Esophagus muscularis mucosa (tissue), 4 donors: ENCODE measurements at regions not wholly inside any gene's neighbourhood (a gene's known extent, or its start where the extent isn't known, plus 50 kb on each side); places are given as distances from the start of the nearest gene placed in this dataset.

Source experiments
- CTCF ChIP-seq, 3 experiments: fragments of 200-600 bp in 2 of 3; fragments of 450-650 bp in 1 of 3; sonication (generic) in 2 of 3; IDR thresholded peaks; one replicate each; pipeline ENCODE4 v1.5.1; 2017 to 2019; ENCODE audit warnings: antibody characterized with exemption in 3 of 3, mild to moderate bottlenecking in 2 of 3, moderate library complexity in 1 of 3
- EP300 ChIP-seq: sonication (generic); formaldehyde crosslinking; IDR thresholded peaks from one replicate; pipeline ENCODE4 v1.6.1; 2017; ENCODE audit warnings: antibody characterized with exemption
- POLR2AphosphoS5 ChIP-seq, 2 donors: sonication (generic); formaldehyde crosslinking; IDR thresholded peaks; one replicate each; pipeline ENCODE4 v1.6.1; 2017; ENCODE audit warnings: antibody characterized with exemption in 2 of 2

- TF ChIP-seq CTCF (IDR thresholded peaks at IDR 0.05) (no peak), EP300 (no peak), POLR2AphosphoS5 (IDR thresholded peaks at IDR 0.05) (no peak)
These were observed 93.6 kb upstream of the PITX1 start for GRCh38 chr5:135127439-135128240.
